Activated effector memory CD4-positive, alpha-beta T cell treated with anti-CD3 and anti-CD28 coated beads, Interleukin-2, amount 50 U/mL, for 16 hours (primary cell): ENCODE measurements at regions not wholly inside any gene's neighbourhood (a gene's known extent, or its start where the extent isn't known, plus 50 kb on each side); places are given as distances from the start of the nearest gene placed in this dataset.

Experiments
- DNase-seq: peaks from one replicate; pipeline ENCODE4 v3.0.0-alpha.2; 2020

GRCh38 chr2:122183890-122184289 is 428.4 kb downstream of the TSN start:
- DNase-seq = no peak

- DNase-seq = no peak
Observed at GRCh38 chr2:122186761-122187222, 431.3 kb downstream of the TSN start.

GRCh38 chr2:122191331-122191730 is 435.9 kb downstream of the TSN start:
- no peak for DNase-seq

DNA sequence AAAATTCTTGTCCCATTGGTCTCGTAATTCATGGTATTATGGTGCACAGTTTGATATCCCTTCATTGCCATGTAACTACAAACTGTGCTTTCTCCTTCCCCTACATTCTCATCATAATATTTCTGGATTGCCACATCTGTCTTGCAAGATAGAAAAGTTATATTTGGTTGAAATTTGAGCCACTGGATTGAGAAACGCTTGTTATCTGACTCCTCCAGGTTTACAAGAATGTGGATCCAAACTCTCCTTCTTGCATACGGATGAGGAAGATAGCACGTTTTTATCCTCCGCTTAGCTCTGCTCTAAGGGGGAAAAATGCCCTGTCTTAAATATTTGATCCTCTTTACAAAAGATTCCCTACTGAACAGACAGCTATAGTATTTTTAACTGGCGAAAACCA is 438.2 kb downstream of the TSN start:
- DNase-seq = no peak

DNA sequence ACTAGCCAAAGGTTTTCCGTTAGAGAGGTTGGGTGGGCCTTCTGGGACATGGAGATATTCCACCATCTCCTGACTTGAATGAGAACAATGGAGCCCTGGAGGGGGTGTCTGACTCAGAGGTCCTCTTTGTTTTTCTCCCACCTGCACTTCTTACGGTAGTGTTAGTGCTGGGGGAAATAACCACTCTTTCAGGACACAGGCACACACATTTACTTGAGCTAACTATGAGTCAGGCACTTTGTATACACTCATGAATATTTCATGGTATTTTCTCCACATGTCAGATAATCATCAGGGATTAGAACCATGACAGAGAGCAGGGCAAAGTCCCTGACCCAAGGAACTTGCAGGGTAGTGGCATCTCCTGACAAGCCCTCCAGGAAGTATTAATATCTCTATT is 439.1 kb downstream of the TSN start:
- DNase-seq = no peak

- no peak for DNase-seq
Observed at GRCh38 chr2:122203523-122203922, 448.1 kb downstream of the TSN start.

DNA sequence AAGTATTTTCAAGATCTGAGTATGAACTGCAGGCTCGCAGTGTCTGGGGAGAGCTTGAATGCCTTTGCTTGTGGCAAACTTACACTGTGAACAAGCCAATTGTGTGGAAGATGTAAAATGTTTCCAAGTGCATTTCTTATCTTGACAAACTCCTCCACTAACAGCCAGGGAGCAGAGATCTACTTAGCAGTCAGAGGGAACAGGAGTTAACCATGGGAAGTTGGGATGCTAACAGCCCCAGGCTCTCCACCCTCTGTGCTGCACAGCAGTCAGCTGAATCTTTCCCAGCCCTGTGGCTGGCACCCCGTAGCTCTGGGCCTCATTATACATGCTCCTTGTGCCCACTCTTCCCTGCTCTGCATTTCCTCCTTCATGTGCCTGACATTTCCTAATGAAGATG is 450.2 kb downstream of the TSN start:
- DNase-seq = no peak

GRCh38 chr2:122206101-122206500 is 450.6 kb downstream of the TSN start:
- no peak for DNase-seq

DNA sequence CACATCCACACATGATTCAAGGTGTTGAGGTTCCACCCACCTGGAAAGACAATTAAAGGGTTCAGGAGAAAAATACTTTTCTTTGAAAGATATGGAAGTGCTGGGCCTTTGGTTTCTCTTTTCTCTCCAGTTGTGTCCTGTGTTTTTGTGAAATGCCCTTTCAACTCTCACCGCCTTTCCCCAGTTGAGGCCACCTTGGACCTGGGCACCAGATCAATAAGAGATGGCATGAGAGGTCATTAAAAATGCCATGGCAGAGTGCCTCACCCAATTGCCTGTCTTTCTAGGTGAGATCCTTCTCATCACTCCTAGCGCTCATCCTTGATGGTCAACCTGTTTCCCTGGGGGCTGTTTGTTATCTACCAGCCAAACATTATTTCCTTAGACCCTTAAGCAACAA is 453.9 kb downstream of the TSN start:
- no peak for DNase-seq

GRCh38 chr2:122210065-122210464 is 454.6 kb downstream of the TSN start:
- DNase-seq = no peak

DNA sequence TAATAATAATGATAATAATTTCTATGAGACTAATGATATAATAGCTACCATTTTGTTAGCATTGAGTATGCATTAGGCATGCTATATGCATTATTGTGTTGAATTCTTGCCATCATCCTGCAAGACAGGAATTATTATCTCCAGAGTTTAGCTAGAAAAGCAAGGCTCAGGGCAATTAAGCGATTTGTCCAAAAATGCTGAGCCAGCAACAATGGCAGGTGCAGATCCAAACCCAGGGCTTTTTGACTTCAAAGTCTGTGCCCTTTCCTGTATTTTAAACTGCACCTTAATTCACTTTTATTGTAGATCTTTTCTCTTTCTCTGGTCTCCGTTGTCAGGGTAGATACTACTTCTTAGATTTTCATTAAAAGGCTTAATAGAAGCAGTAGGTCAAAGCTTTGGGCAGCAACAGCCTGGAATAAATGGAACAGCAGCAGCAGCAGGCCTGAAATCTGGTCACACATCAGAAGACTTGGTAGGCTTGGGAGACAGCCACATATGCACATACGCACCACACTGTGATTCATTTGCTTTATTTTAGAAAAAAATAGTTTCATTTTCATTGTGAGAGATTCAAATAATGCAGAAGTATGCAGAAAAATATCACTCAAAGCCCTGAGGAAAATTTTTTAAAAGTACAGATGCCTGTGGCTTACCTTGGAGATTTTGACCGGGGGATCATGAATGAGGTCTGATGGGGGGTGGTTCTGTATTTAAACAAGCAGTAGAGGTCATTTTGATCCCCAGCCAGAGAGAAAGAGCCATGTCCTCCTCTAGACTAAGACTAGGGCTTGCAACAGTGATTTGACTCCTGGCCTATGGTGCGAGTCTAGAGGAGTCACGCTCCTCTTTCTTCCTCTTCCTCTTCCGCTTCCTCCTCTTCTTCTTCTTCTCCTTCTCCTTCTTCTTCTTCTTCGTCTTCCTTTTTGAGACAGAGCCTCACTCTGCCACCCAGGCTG is 455.7 kb downstream of the TSN start:
- no peak for DNase-seq

DNA sequence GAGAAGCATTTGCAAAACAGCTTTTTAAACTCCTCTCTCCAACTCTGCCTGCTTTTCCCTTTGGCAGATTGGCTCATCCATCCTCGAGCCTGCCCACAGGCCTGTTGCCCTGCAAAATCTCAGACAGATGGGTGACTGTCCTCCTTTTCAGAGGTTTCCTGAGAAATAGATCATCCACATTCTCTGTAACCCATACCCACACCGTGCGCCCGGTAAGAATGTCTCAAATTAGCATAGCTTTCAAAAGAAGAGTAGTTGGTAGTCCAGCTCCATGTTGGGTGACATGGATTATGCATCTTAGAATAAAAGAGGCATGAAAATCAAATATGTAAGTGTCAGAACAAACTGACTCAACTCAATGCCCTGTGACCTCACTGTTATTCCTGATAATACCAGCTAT is 457.9 kb downstream of the TSN start:
- no peak for DNase-seq

GRCh38 chr2:122216071-122216470 is 460.6 kb downstream of the TSN start:
- DNase-seq = no peak

DNA sequence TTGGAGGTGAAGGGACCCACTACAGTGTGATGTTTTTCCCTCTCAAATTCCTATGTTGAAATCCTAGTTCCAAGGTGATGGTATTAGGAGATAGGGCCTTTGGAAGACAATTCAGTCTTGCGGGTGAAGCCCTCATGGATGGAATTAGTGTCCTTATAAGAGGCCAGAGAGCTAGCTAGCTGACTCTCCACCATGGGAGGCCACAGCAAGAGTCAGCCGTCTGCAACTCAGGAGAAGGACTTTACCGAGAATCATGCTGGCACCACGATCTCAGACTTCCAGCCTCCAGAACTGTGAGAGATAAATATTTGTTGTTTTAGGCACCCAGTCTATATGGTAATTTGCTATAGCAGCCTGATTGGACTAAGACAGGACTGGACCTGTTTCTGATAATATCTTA is 461.4 kb downstream of the TSN start:
- no peak for DNase-seq

DNA sequence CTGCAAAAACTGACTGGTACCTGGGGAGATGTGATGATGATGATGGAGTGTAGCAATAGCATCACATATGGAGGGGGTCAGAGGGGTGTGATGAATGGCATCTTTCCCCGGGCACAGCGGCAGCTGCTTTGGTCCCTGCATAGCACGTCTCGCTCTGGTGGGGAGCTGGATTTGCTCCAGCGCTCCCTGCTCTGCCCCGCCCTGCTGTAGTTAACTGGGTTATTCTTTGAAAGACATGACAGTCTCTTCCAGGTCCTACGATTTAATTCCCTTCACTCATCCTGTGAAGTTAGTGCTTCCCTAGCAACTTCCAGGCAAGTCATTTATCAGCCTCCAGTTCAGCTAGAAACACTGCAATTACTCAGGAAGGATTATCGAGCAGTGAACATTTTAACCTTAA is 463.1 kb downstream of the TSN start:
- DNase-seq = no peak

DNA sequence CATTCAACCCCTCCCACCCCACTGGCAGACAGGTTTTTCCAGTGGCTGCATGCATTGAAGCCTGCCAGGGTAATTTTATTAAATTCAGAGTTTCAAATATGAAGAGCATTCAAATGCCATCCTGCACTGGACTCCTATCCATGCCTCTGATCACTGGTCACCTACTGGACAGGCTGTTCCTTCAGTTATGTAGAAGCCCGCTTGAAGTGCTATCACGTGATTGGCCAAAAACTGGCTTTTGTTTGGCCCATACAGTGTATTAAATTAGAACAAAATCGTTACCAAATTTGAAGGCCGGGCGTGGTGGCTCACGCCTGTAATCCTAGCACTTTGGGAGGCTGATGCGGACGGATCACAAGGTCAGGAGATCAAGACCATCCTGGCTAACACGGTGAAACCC is 464.1 kb downstream of the TSN start:
- DNase-seq = no peak

DNA sequence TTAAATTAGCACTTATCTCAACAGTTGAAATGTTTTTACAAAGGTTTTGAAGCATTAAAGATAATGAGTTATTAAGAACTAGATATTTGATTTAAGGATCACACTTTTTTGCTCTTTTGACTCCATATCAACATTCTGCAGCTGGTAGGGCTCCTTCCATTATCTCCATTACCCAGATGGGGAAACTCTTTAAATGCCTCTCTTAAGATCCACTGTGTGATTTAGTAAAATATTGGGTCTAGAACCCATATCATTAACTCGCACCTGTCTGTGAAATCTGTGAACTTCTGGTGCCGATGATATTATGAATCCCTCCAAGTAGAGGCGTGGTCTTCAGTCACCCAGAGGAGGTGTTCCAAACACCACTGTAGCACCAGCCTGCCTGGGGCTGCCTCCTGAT is 466.2 kb downstream of the TSN start:
- DNase-seq = no peak

DNA sequence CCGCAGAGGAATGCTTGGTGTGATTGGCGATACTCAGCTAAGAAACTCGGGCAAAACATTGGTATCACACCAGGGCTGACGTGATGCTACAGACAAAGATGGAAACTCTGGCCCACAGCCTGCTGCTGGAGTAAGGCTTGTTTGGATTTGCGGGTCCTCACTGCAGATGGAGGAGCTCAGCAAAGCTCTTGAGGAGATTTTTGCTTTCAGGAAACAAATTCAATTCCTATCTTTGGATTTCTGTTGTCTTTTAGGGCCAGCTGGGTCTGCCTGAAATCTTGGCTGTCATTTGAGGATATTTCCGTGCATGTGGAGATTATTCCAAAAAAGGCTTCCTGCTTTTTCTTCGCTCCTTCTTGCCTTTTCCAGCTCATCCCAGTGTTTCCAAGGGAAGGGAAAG is 475.8 kb downstream of the TSN start:
- no peak for DNase-seq

DNA sequence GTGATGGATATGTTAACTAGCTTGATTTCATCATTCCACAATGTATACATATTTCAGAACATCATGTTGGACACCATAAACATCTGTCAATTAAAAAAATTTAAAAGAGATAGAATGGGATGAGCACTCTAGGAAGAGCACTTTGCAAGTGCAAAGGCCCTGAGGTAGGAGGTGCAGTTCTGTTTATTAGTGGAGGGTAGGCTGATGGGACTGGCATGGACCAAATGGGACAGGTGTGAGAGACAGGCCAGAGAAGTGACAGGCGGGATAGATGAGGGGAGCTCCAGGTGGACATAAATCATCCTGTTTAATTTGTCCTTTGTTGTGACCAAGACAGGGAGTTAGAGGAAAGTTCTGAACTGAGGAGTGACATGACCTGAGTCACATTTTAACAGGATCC is 477.9 kb downstream of the TSN start:
- DNase-seq = no peak

GRCh38 chr2:122236152-122236874 is 480.9 kb downstream of the TSN start:
- DNase-seq = no peak

DNA sequence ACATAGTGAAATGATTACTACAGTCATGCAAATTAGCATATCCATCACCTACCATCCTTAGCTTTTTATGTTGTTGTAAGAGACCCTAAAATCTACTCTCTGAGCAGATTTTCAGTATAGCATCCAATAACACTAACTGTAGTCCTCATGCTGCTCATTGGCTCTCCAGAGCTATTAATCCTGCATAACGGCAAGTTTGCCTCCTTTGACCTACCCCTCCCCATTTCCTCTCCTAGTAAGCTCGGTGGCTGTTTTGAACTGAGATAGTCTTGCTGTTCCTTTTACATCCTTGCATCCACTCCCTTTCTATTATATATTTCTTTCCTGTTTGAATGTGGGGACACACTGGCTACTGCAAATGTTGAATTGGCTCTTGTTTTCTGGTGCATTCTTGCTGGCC is 481.5 kb downstream of the TSN start:
- DNase-seq = no peak

DNA sequence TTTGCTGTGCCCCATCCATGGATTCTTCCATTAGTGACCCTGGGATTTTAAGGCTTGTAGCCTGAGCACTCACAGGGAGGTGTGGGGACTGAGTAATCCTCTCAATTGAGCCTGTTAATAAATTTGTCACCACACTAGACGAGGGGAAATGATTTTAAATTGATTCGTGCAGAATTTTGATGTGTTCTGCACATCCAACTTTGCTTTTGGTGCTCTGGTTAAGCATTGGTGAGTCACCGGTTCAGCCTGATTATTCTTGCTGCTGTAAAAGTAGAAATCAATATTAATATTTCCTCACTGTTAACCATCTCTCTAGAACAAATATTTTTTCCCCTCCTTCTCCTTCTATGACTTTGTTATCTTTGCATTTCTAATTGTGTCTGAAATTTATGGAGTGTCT is 482.0 kb downstream of the TSN start:
- no peak for DNase-seq

- no peak for DNase-seq
Observed at GRCh38 chr2:122238006-122238559, 482.6 kb downstream of the TSN start.

DNA sequence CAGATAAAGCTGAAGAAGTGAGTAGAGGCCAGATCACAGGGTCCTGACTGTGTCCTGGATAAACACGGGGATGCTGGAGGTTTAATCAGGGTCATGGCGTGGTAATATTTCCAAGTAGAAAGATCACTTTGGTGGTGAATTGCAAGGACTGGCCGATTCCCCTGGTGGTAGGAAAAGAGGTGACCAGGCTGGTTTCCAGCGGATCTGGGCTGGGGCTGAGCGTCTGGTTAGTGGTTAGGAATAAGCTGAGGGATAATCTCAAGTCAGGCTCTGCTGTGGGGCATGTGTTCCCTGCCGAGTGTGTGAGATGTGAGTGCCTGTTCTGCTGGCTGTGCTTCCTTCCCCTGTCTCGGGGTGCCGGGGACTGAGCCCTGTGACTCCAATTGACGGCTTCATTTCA is 484.0 kb downstream of the TSN start:
- no peak for DNase-seq
